Parathyroid adenoma (tissue), 2 donors: ENCODE measurements at regions not wholly inside any gene's neighbourhood (a gene's known extent, or its start where the extent isn't known, plus 50 kb on each side); places are given as distances from the start of the nearest gene placed in this dataset.
"Not testable (repeated sequence)": the region's sequence is repeated elsewhere in the genome, so short reads cannot be mapped to it uniquely, and the experiment has no call there.

Source experiments
- H2AFZ ChIP-seq: fragments of 300-600 bp; sonication (generic); one replicate; pipeline ENCODE4 v1.7.0; 2017; ENCODE audit warnings: antibody characterized with exemption, mild to moderate bottlenecking
- H3K27ac ChIP-seq: fragments of 300-600 bp; sonication (generic); one replicate; pipeline ENCODE4 v1.7.0; 2017
- H3K27me3 ChIP-seq: fragments of 300-600 bp; sonication (generic); one replicate; pipeline ENCODE4 v1.7.0; 2017; ENCODE audit warnings: low read length; ENCODE audit not compliant: control insufficient read depth, insufficient read depth
- H3K36me3 ChIP-seq: fragments of 300-600 bp; sonication (generic); one replicate; pipeline ENCODE4 v1.7.0; 2017; ENCODE audit warnings: low read length; ENCODE audit not compliant: control insufficient read depth, insufficient read depth
- H3K4me1 ChIP-seq: fragments of 300-600 bp; sonication (generic); one replicate; pipeline ENCODE4 v1.7.0; 2017; ENCODE audit warnings: control low read depth
- H3K4me2 ChIP-seq: fragments of 300-600 bp; sonication (generic); one replicate; pipeline ENCODE4 v1.7.0; 2017; ENCODE audit warnings: low read length
- H3K4me3 ChIP-seq: fragments of 300-600 bp; sonication (generic); one replicate; pipeline ENCODE4 v1.7.0; 2017; ENCODE audit warnings: low read depth, low read length
- H3K79me2 ChIP-seq: fragments of 300-600 bp; sonication (generic); one replicate; pipeline ENCODE4 v1.7.0; 2017; ENCODE audit warnings: control low read depth
- H3K9ac ChIP-seq: fragments of 300-600 bp; sonication (generic); one replicate; pipeline ENCODE4 v1.7.0; 2017; ENCODE audit warnings: mild to moderate bottlenecking
- H3K9me3 ChIP-seq: fragments of 300-600 bp; sonication (generic); one replicate; pipeline ENCODE4 v1.7.0; 2017; ENCODE audit warnings: low read length; ENCODE audit not compliant: control insufficient read depth
- CTCF ChIP-seq: fragments of 300-600 bp; sonication (generic); IDR thresholded peaks from one replicate; pipeline ENCODE4 v1.7.0; 2017; ENCODE audit warnings: antibody characterized with exemption, mild to moderate bottlenecking
- donor health status: primary hyperparathyroidism.

GRCh38 chr9:31032206-31032605, 1352.2 kb upstream of the ACO1 start:
- Histone ChIP-seq H3K79me2 (no peaks in the 10 kb centered on the region), H3K9ac (no peak overlapping the region), H3K4me1 (peaks cover 3% of the 10 kb centered on the region), H3K27ac (no peak overlapping the region), H3K4me3 (no peak overlapping the region), H3K27me3 (no peaks in the 10 kb centered on the region), H3K36me3 (no peaks in the 10 kb centered on the region), H2AFZ (no peak overlapping the region), H3K4me2 (no peak overlapping the region), H3K9me3 (no peaks in the 10 kb centered on the region)
- no peak for TF ChIP-seq CTCF

DNA sequence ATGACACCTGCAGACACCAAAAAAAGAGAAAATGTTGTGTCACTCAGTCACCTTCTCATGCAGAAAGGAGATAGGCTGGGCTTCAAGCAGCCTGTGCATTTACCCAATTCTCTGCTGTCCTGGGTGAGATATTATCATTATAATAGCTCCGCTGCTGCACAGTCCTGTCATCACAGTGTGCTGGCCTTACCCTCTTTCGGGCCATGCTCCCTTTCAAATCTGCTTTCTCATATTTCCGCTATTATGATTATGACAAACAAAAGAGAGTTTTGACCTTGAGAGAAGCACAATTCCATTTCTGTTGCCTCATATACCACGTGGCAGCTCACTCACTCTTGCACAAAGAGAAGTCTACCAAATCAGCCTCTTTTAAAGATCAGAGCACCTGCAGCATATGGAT, 1350.1 kb upstream of the ACO1 start:
- Histone ChIP-seq H3K36me3 (no peaks in the 10 kb centered on the region), H3K27me3 (no peaks in the 10 kb centered on the region), H3K4me2 (no peak overlapping the region), H3K79me2 (no peaks in the 10 kb centered on the region), H3K27ac (no peak overlapping the region), H3K4me1 (peaks cover 3% of the 10 kb centered on the region), H3K4me3 (no peak overlapping the region), H2AFZ (no peak overlapping the region), H3K9ac (no peak overlapping the region), H3K9me3 (no peaks in the 10 kb centered on the region)
- TF ChIP-seq CTCF, result no peak

DNA sequence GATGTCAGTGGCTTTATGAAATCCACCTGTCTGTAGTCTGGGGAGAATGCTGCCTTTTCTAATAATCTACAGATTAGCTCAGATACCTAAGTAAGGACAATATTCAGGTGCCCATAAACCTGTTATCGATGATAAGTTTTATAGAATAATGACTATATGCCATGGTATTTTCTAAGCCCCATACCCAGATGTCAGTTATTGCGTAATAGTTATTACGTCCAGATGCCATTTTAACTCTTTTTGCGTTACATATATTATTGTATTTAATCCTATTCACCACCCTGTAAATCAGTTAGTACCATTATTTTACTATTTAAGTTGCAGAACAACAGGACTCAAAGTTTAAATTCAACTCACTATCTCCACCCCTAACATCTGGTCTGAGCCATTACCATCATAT, 1343.9 kb upstream of the ACO1 start:
- Histone ChIP-seq H3K4me3 (no peak overlapping the region), H2AFZ (no peak overlapping the region), H3K9ac (no peak overlapping the region), H3K4me2 (no peak overlapping the region), H3K79me2 (no peaks in the 10 kb centered on the region), H3K4me1 (no peaks in the 10 kb centered on the region), H3K36me3 (no peaks in the 10 kb centered on the region), H3K27me3 (no peaks in the 10 kb centered on the region), H3K27ac (no peak overlapping the region), H3K9me3 (no peaks in the 10 kb centered on the region)
- TF ChIP-seq CTCF, result no peak

DNA sequence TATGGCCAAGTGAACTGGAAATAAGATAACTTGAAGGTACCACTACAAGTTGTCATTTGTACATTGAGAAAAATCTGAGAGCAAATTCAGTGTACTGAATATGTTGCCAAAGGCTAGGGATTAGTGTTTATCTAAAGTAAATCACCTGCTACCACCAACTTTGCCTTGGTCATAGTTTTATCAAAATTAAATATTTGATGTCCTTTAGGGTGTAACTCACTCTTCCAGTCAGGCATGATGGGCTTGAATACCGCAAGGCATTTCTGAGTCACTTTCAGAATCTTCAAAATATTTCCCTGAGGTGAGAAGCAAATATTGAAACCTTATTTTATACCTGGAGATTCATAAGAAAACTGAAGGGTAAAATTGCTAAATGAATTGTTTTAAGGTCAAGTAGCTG, 1338.6 kb upstream of the ACO1 start:
- Histone ChIP-seq H3K9ac (no peak overlapping the region), H3K4me1 (no peaks in the 10 kb centered on the region), H3K9me3 (no peaks in the 10 kb centered on the region), H3K27ac (no peak overlapping the region), H3K36me3 (no peaks in the 10 kb centered on the region), H3K79me2 (no peaks in the 10 kb centered on the region), H3K4me2 (no peak overlapping the region), H3K4me3 (no peak overlapping the region), H2AFZ (no peak overlapping the region), H3K27me3 (no peaks in the 10 kb centered on the region)
- TF ChIP-seq CTCF, result no peak

GRCh38 chr9:31061592-31061991, 1322.9 kb upstream of the ACO1 start:
- H3K4me1 ChIP-seq, H3K27ac ChIP-seq, H3K9ac ChIP-seq, H3K36me3 ChIP-seq, H3K4me2 ChIP-seq, H2AFZ ChIP-seq, H3K27me3 ChIP-seq, H3K4me3 ChIP-seq, H3K9me3 ChIP-seq, H3K79me2 ChIP-seq: not testable (repeated sequence)
